Iris pigment epithelial cell (primary cell): ENCODE measurements at regions not wholly inside any gene's neighbourhood (a gene's known extent, or its start where the extent isn't known, plus 50 kb on each side); places are given as distances from the start of the nearest gene placed in this dataset.

Source experiments
- DNase-seq: peaks from one replicate; pipeline ENCODE4 v3.0.0-alpha.2; 2011; ENCODE audit warnings: low read depth

DNA sequence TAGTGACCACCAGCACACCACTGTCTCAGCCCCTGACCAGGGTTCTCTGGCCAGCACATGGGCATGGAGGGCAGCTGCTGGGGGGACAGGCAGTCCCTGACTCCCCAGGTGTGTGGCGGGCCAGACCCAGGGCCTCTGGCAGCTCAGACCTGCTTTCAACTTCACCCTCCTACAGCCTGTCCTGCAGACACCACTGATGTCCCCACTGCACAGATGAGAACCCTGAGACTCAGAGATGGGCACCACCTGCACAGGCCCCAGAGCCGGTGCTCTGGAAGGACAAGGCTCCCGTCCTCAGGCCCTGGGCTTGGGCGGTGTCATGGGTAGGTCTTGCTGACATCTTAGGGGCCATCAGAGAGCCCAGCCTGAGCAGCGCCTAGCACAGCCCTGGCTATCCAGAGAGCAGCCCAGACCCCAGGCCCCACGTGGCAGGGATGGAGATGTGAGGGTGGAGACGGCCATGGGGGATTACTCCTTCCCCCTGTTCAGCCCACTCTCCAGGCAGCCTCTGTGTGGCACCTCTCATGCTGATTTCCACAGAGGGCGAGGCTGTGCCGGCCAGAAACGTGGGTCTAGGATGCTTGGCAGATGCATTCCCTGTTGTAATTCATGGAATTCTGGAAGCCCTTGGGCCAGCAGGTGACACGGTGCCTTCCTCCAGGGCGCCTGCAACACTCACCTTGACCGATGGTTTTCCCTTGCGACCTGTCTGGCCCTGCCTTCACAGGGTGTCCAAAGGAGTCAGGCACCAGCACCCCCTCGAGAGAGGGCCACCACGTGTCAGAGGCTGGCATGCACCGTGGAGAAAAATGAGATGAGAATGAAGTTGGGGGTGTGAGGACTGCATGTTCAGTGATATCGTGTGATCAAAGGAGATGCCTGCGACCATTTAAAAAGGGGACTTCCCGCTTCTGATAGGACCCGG is 61.2 kb upstream of the GLI2 start:
- no peak for DNase-seq

GRCh38 chr2:120675460-120676130 is 60.1 kb upstream of the GLI2 start:
- peak; percentile 46 for DNase-seq

- DNase-seq, result no peak
Observed at GRCh38 chr2:120677221-120677620, 58.4 kb upstream of the GLI2 start.

DNA sequence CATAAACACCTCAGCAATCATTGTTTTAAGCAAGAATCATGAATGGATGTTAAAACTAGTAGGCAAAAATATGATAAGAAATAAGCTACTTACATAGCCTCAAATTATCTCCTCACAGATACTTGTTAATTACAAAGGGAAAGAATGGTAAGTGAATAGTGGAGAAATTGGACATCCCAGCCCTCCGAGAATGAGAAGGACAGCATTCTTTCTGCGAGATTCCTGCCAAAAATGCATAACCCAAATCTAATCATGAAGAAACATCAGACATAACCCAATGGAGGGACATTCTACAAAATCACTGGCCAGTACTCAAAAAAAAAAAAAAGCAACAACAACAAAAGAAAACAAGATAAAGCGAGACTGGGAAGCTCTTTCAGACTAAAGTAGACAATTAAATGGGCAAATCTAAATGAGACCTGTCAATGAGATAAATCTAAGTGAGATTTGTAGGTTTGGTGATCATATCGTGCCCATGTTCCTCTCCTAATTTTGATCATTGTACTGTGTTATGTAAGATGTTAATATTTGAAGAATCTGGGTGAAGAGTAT is 57.9 kb upstream of the GLI2 start:
- DNase-seq, result no peak

DNA sequence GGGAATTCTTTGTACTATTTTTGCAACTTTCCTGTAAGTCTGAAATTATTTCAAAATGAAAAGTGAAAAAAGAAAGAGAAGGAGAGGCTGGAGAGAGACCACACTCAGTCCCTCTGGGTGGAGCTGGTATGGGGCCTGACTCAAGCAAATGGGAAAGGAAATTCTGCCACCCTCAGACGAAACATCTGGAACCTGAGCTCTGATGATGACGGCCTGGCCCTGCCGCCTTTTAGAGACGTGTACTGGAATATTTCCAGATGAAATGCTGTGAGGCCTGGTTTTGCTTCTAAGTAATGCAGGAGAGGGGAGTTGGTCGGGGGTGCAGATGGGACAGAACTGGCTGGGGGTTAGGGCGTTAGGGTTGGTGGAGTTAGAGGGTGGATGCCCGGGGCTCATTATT is 57.4 kb upstream of the GLI2 start:
- no peak for DNase-seq

GRCh38 chr2:120678926-120679325 is 56.7 kb upstream of the GLI2 start:
- DNase-seq, result no peak

DNA sequence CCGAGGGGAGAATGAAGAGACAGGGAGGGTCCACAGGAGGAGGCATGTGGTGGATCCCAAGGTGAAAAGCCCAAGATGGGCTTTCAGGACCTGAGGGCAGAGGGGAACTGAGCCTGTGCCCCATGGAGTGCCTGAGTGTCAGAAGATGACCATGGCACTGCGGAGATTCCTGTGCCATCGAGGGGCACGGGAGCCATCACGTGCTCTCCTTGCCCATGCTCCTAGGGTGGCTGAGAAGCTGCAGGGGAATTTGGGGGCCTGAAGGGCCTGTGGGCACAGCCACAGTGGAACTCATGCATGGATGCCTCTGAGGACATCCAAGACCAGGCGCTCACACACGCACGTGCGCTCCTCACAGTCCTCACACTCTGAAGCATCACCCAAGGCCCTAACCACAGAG is 56.1 kb upstream of the GLI2 start:
- no peak for DNase-seq

DNA sequence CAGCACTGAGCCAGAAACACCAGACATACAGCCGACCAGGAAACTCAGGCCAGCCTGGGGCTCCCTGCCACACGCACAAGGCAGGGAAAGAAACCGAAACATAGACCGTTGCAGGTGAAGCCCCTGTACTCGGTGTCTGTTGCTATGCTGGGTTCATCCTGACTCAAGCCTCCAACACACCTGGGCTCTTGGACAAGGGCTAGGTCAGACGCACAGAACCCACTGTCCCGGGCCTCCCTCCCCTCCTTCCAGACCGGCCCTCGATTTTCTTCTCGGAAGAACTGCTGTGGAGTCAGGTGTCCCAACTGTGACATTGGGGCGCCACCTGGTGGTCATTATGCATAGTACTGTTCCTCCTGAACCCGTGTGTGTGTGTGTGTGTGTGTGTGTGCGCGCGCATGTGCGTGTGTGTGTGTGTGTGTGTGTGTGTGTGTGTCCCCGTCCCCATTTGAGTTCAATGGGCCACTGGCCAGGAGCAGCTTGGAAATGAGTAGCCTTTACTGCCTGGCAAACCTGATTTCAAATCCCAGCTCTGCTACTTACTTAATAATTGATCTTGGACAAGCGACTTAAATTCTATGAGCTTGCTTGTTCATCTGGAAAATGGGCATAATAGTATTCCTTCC is 55.4 kb upstream of the GLI2 start:
- peak; percentile 88 for DNase-seq

DNA sequence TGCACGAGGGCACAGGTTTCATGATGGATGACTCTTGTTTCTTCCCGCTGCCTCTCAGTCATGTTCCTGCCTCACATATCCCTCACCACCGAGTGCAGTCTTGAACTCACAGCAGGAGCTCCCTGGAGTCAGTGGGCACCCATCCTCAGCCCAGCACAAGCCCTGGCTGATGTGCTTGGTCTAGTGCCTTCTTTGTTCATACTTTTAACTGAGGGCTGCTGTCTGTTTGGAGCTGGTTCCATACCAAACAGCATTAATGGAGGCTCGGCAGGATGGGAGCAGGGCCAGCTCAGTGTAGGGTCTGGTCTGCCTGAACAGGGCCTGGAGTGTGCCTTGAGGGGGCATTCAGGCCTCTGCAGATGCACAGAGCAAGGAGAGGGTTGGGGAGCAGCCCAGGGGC is 54.5 kb upstream of the GLI2 start:
- DNase-seq, result no peak

DNA sequence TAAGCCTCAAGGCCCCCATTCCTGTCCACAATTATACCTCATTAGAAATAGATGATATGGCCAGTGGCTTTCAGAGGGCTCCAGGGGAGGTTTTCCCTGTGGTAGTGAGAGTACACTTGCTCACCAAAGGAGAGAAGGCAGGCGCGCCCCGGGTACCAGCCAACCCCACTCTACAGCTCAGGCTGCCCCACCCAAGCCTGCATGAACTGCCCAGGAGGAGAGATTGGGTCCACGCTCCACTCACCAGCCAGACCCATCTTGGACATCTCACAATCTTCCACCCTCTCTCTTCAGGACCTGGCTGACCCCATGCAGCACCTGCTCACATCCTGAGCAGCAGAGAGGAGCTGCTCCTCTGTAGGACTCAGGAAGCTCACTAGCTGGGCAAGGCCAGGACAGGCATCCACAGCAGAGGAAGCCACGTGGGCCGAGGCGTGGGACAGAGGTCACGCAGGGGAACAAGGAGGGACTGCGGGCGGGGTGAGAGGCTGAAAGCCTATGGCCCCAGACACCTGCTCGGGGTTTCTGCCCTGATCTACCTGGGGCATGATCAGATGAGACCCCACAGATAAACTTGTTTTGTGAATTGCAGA is 53.9 kb upstream of the GLI2 start:
- DNase-seq, result no peak

- DNase-seq, result no peak
Observed at GRCh38 chr2:120682654-120683053, 53.0 kb upstream of the GLI2 start.

GRCh38 chr2:120683081-120683480 is 52.6 kb upstream of the GLI2 start:
- no peak for DNase-seq

DNA sequence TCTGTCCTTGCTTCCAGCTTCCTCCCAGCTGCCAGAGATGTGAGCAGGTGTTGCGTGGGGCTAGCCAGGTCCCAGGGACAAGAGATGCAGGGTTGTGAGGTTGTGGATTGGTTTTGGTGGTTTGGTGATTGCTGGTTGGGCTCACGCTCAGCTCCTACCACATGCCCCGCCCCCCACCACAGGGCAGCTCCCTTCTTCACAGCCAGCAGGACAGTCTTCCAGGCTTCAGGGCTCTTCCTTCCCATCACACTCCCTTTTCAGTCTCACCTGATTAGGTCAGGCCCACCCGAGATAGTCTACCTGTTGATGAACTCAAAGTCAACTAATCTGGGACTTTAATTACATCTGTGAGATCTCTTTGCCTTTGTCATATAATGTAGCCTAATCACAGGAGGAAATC is 52.0 kb upstream of the GLI2 start:
- no peak for DNase-seq

- DNase-seq, result peak; percentile 45
Observed at GRCh38 chr2:120684289-120685065, 51.2 kb upstream of the GLI2 start.

- DNase-seq, result no peak
Observed at GRCh38 chr2:120685066-120685973, 50.3 kb upstream of the GLI2 start.
